A549 (cell line): ENCODE measurements at regions not wholly inside any gene's neighbourhood (a gene's known extent, or its start where the extent isn't known, plus 50 kb on each side); places are given as distances from the start of the nearest gene placed in this dataset.

Experiments
- ATAC-seq, 2 experiments: fragments of 200-7000 bp in 1 of 2; fragments of >200 bp in 1 of 2; cut with Nextera tagmentation in 1 of 2; cut with Tn5 transposase in 1 of 2; 3 replicates each; pipeline versions ENCODE4 v1.8.0 to v1.9.1; 2018 to 2020; ENCODE audit warnings: mild to moderate bottlenecking in 1 of 2, moderate library complexity in 1 of 2
- CTCF ChIA-PET: fragments of 300-600 bp; sonication (Branson Sonifier 250); formaldehyde crosslinking; extraction: SDS; loops from one replicate; lab custom pipeline; 2021; ENCODE audit warnings: antibody characterized with exemption, inconsistent platforms; lab: Yijun Ruan, JAX
- POLR2A ChIA-PET: fragments of 350-600 bp; formaldehyde crosslinking; extraction: SDS; loops from one replicate; lab custom pipeline; 2021; ENCODE audit warnings: antibody characterized with exemption, inconsistent platforms; lab: Yijun Ruan, JAX
- DNase-seq, 2 experiments: peaks; one replicate each; pipeline versions ENCODE4 v3.0.0 to v3.0.0-alpha.2; 2011 to 2016; ENCODE audit warnings: low read depth in 1 of 2, low spot score in 1 of 2
- FAIRE-seq: peaks from 2 replicates; lab custom pipeline; 2011; peaks lifted over from hg19 to GRCh38; lab: Jason Lieb, UNC
- H3K27ac ChIP-seq, 2 experiments: fragments of >200 bp; sonication (Bioruptor Twin); formaldehyde crosslinking; 3 replicates each; pipeline ENCODE4 v1.5.1; 2016 to 2017
- H3K4me1 ChIP-seq: fragments of >200 bp; sonication (Bioruptor Twin); formaldehyde crosslinking; 3 replicates; pipeline ENCODE4 v1.6.1; 2016
- H3K4me2 ChIP-seq: fragments of >200 bp; sonication (Bioruptor Twin); formaldehyde crosslinking; 3 replicates; pipeline ENCODE4 v1.6.1; 2016
- H3K4me3 ChIP-seq: fragments of >200 bp; sonication (Bioruptor Twin); formaldehyde crosslinking; 3 replicates; pipeline ENCODE4 v1.5.1; 2016
- H3K9me3 ChIP-seq: fragments of >200 bp; sonication (Bioruptor Twin); formaldehyde crosslinking; 3 replicates; pipeline ENCODE4 v1.6.1; 2016
- BCL3 ChIP-seq: fragments of >200 bp; sonication (Bioruptor Twin); formaldehyde crosslinking; IDR thresholded peaks from 3 replicates; pipeline ENCODE4 v1.6.1; 2016
- BHLHE40 ChIP-seq: IDR thresholded peaks from 2 replicates; pipeline ENCODE4 v1.6.1; 2012; ENCODE audit warnings: low read depth, low read length, inconsistent platforms
- CHD2 ChIP-seq: fragments of 150-350 bp; IDR thresholded peaks from 2 replicates; pipeline ENCODE4 v1.6.1; 2014; ENCODE audit warnings: low read length; ENCODE audit not compliant: partially characterized antibody
- EP300 ChIP-seq, 2 experiments: fragments of >200 bp; sonication (Bioruptor Twin); formaldehyde crosslinking; IDR thresholded peaks; 2 replicates in 1 of 2; 3 replicates in 1 of 2; pipeline ENCODE4 v1.6.1; 2016 to 2017
- FOSB ChIP-seq: fragments of 250-450 bp; sonication (Bioruptor Pico); IDR thresholded peaks from 2 replicates; pipeline ENCODE4 v1.5.0; 2020; ENCODE audit warnings: mild to moderate bottlenecking, moderate library complexity
- HDAC2 ChIP-seq: fragments of 200-600 bp; sonication (generic); IDR thresholded peaks from 2 replicates; pipeline ENCODE4 v1.6.1; 2016
- HOXA7 ChIP-seq: fragments of 250-450 bp; sonication (Bioruptor Pico); IDR thresholded peaks from 2 replicates; pipeline ENCODE4 v1.5.0; 2020; ENCODE audit warnings: mild to moderate bottlenecking, moderate library complexity
- HOXB13 ChIP-seq: fragments of 250-450 bp; sonication (Bioruptor Pico); IDR thresholded peaks from 2 replicates; pipeline ENCODE4 v1.5.0; 2020; ENCODE audit warnings: low read depth, mild to moderate bottlenecking, moderate library complexity
- JUN ChIP-seq, 2 experiments: fragments of >200 bp; sonication (Bioruptor Twin); formaldehyde crosslinking; IDR thresholded peaks; 2 replicates in 1 of 2; 3 replicates in 1 of 2; pipeline ENCODE4 v1.6.1; 2016 to 2017
- KDM1A ChIP-seq: fragments of 200-600 bp; sonication (generic); IDR thresholded peaks from 2 replicates; pipeline ENCODE4 v1.6.1; 2016; ENCODE audit warnings: low read depth, mild to moderate bottlenecking
- KDM5A ChIP-seq: fragments of 200-600 bp; sonication (generic); IDR thresholded peaks from 2 replicates; pipeline ENCODE4 v1.6.1; 2016; ENCODE audit warnings: antibody characterized with exemption, mild to moderate bottlenecking
- MAFK ChIP-seq: fragments of 450-650 bp; IDR thresholded peaks from 2 replicates; pipeline ENCODE4 v1.6.1; 2014; ENCODE audit not compliant: partially characterized antibody
- MAZ ChIP-seq: fragments of 150-350 bp; IDR thresholded peaks from 2 replicates; pipeline ENCODE4 v1.6.1; 2014; ENCODE audit warnings: antibody characterized with exemption, low read depth, low read length, borderline replicate concordance
- MYC ChIP-seq: IDR thresholded peaks from 2 replicates; pipeline ENCODE4 v1.6.1; 2012; ENCODE audit warnings: mild to moderate bottlenecking, inconsistent platforms, low read length, improper control_type of control experiment, borderline replicate concordance
- NFE2L2 ChIP-seq: fragments of 150-350 bp; conservative IDR thresholded peaks from 2 replicates; pipeline ENCODE4 v1.6.1; 2014; ENCODE audit warnings: low read length
- NPAS2 ChIP-seq: fragments of 250-450 bp; sonication (Bioruptor Pico); IDR thresholded peaks from 2 replicates; pipeline ENCODE4 v1.8.0; 2022; ENCODE audit warnings: mild to moderate bottlenecking, moderate library complexity, borderline replicate concordance
- PHF8 ChIP-seq: fragments of 200-600 bp; sonication (generic); IDR thresholded peaks from 2 replicates; pipeline ENCODE4 v1.6.1; 2016; ENCODE audit warnings: low read depth, mild to moderate bottlenecking, antibody characterized with exemption, moderate library complexity, borderline replicate concordance
- REST ChIP-seq: fragments of 200-600 bp; sonication (generic); IDR thresholded peaks from 2 replicates; pipeline ENCODE4 v1.6.1; 2016; ENCODE audit warnings: antibody characterized with exemption, mild to moderate bottlenecking, moderate library complexity
- RNF2 ChIP-seq: fragments of 200-600 bp; sonication (generic); IDR thresholded peaks from 2 replicates; pipeline ENCODE4 v1.6.1; 2016; ENCODE audit warnings: low read depth, mild to moderate bottlenecking, antibody characterized with exemption, moderate library complexity, borderline replicate concordance
- SMC3 ChIP-seq: fragments of >200 bp; sonication (Bioruptor Twin); formaldehyde crosslinking; IDR thresholded peaks from 3 replicates; pipeline ENCODE4 v1.6.1; 2018; ENCODE audit warnings: inconsistent platforms
- TFCP2L1 ChIP-seq: fragments of 250-450 bp; sonication (Bioruptor Pico); IDR thresholded peaks from 2 replicates; pipeline ENCODE4 v1.5.0; 2021; ENCODE audit warnings: mild to moderate bottlenecking
- TP53 ChIP-seq: fragments of 250-450 bp; sonication (Bioruptor Pico); IDR thresholded peaks from 2 replicates; pipeline ENCODE4 v1.5.0; 2021; ENCODE audit warnings: mild to moderate bottlenecking, moderate library complexity
- ZC3H11A ChIP-seq: fragments of 450-650 bp; IDR thresholded peaks from 2 replicates; pipeline ENCODE4 v1.6.1; 2014; ENCODE audit warnings: antibody characterized with exemption, mild to moderate bottlenecking
- ZFP36 ChIP-seq: fragments of 450-650 bp; IDR thresholded peaks from 2 replicates; pipeline ENCODE4 v1.6.1; 2014; ENCODE audit warnings: borderline replicate concordance; ENCODE audit not compliant: partially characterized antibody
- WGBS: methylation state at CpG from one replicate; pipeline ENCODE4 v1.1.6; 2017; ENCODE audit errors: missing lambda C conversion rate; 5-methylcytosine and 5-hydroxymethylcytosine counted together
- TF ChIP-seq, protein P1 (sequence below): fragments of >200 bp; sonication (Bioruptor Twin); formaldehyde crosslinking; IDR thresholded peaks from 2 replicates; pipeline ENCODE4 v1.6.1; 2016
- TF ChIP-seq, protein P2 (sequence below): fragments of 150-350 bp; IDR thresholded peaks from 2 replicates; pipeline ENCODE4 v1.6.1; 2014; ENCODE audit warnings: low read depth, mild to moderate bottlenecking, low read length

DNA sequence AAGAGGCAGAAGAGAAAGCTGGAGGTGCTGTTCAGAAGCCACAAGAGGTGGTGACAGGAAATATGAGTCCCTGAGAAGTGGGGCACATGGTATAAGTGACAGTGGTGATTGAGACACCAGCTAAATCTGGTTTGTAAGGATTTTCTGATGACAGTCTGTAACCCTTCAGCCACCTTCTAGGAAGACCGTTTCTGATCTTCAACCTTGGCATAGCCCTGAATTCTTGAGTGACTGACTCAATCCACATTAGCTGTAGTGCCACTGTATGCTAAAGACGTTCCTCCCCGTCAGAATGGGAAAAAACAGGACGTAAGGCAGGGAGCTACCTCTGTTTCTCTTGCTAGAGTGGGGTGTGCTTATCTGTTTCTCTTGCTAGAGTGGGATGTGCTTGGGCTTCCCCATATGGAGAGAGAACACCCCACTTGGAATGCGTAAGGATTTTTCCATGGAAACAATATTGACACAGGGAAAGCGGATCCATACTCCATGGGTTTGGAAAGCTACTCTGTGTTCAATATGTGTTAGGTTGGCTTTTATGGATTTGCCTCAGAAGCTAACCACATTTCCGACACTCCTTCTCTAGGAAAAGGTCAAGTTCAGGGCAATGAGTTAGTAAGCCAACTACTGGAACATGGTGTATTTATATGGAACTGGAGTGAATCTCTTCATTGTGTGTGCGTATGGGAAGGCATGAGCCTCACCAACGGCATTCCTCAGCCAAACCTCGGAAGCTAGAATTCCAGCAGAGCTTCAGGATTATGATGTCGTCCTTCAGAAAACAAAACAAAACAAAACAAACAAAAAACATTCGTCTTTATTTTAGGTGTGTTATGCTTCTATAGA, 948.8 kb upstream of the SLC10A2 start:
- Histone ChIP-seq H3K4me1 (no peaks in the 10 kb centered on the region), H3K9me3 (no peaks in the 10 kb centered on the region), H3K27ac (no peak overlapping the region), H3K4me3 (no peak overlapping the region), H3K4me2 (no peak overlapping the region)
- FAIRE-seq (no peak), DNase-seq (no peak), ATAC-seq (no peak)
- ChIA-PET CTCF (no interaction called here), POLR2A (no interaction called here)
- 10% methylated on average over 12 of the region's 12 CpGs for WGBS
- TF ChIP-seq ZFP36 (no peak), ZC3H11A (no peak), KDM1A (no peak), HOXB13 (no peak), FOSB (no peak), HOXA7 (no peak), TP53 (CRISPR knock-in tag) (no peak), MYC (no peak), CHD2 (no peak), SMC3 (no peak), BCL3 (no peak), HDAC2 (no peak), NPAS2 (CRISPR knock-in tag) (no peak), BHLHE40 (no peak), REST (no peak), MAFK (no peak), MAZ (no peak), NFE2L2 (no peak)

GRCh38 chr13:104011505-104012241, 945.5 kb upstream of the SLC10A2 start:
- FAIRE-seq (no peak), DNase-seq (no peak), ATAC-seq (no peak)
- H3K4me3 ChIP-seq: no peak overlapping the region
- no peak overlapping the region for H3K27ac ChIP-seq
- no peaks in the 10 kb centered on the region for H3K9me3 ChIP-seq
- CTCF ChIA-PET: no interaction called here
- H3K4me1 ChIP-seq: no peaks in the 10 kb centered on the region
- 35% methylated on average over 18 of the region's 18 CpGs for WGBS
- POLR2A ChIA-PET: no interaction called here
- H3K4me2 ChIP-seq: no peak overlapping the region
- TF ChIP-seq EP300 (IDR thresholded peaks at IDR 0.05): no peak
- TF ChIP-seq JUN (IDR thresholded peaks at IDR 0.05): no peak
- no peak for TF ChIP-seq NPAS2 (CRISPR knock-in tag)
- no peak for TF ChIP-seq PHF8
- no peak for TF ChIP-seq ZFP36
- no peak for TF ChIP-seq KDM5A
- TF ChIP-seq TFCP2L1: no peak
- no peak for TF ChIP-seq KDM1A
- no peak for TF ChIP-seq REST
- TF ChIP-seq, protein P1, sequence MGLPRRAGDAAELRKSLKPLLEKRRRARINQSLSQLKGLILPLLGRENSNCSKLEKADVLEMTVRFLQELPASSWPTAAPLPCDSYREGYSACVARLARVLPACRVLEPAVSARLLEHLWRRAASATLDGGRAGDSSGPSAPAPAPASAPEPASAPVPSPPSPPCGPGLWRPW: no peak
- TF ChIP-seq, protein P2, sequence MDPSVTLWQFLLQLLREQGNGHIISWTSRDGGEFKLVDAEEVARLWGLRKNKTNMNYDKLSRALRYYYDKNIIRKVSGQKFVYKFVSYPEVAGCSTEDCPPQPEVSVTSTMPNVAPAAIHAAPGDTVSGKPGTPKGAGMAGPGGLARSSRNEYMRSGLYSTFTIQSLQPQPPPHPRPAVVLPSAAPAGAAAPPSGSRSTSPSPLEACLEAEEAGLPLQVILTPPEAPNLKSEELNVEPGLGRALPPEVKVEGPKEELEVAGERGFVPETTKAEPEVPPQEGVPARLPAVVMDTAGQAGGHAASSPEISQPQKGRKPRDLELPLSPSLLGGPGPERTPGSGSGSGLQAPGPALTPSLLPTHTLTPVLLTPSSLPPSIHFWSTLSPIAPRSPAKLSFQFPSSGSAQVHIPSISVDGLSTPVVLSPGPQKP: no peak
- TF ChIP-seq FOSB: no peak
- TF ChIP-seq RNF2: no peak
